ENCODE measurements at regions not wholly inside any gene's neighbourhood (a gene's known extent, or its start where the extent isn't known, plus 50 kb on each side); places are given as distances from the start of the nearest gene placed in this dataset.

DNA sequence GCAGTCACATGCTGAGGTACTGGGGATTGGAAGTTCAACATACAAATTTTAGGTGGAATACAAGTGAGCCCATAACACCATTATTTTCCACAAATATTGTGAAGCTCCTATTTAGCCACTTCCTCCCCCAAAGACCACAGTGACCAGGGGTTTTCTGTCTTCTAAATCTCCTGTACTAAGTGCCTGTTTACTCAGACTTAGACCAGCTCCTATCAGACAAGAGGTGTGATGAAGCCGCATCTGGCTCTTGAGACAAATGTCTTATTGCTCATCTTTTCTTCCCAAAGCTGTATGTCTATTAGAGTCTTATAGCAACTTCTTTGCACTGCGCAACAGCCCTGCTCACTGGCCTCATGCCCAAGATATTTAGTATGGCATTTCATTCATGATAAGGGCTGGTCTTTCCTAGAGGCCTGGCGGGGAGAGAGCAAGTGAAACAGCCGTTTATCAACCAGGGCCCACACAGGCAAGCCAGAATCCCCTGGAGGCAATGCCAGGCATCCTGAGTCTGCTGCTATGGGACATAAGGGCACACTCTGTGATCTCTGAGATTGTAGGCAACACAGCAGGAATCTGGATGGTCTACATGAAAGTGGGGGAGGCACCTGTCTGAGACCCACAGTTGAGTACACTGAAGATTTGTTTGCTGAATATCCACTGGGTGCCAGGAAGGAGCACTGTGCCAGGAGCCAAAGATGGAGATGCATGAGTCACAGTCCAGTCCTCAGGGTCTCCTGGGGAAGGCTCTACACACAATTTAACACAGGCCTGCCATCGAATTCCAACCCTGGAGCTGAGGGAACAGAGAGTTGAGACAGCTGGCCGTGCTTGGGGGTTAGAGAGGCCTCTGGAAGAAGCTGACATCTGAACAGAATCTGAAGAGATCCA, 78.5 kb upstream of the NCAM1 start:
- TF ChIP-seq ATF3 (IDR thresholded peaks at IDR 0.05) (no peak), RXRA (IDR thresholded peaks at IDR 0.05) (no peak)
- Histone ChIP-seq H3K27ac (ENCODE audit: low read depth in 1 of 2, low read length in 2 of 2) (no peak overlapping the region), H3K36me3 (ENCODE audit: control insufficient read depth in 4 of 4, insufficient read depth in 3 of 4, low read depth in 1 of 4, low read length in 3 of 4) (no peaks in the 10 kb centered on the region), H3K9me3 (ENCODE audit: control insufficient read depth in 4 of 4, low read length in 3 of 4) (no peaks in the 10 kb centered on the region), H3K4me1 (ENCODE audit: control insufficient read depth in 4 of 4, insufficient read depth in 4 of 4, low read length in 3 of 4) (no peaks in the 10 kb centered on the region), H3K27me3 (ENCODE audit: control insufficient read depth in 4 of 4, insufficient read depth in 4 of 4, low read length in 3 of 4) (peaks cover 0 to 3% (median 0%) of the 10 kb centered on the region in 4 donors), H3K9ac (ENCODE audit: low read depth in 1 of 2, low read length in 2 of 2) (no peak overlapping the region), H3K4me3 (ENCODE audit: low read depth in 1 of 3, low read length in 3 of 3) (no peak overlapping the region)
- no peak for DNase-seq (ENCODE audit: low spot score)
- WGBS = 68% methylated on average over 6 of the region's 6 CpGs

DNA sequence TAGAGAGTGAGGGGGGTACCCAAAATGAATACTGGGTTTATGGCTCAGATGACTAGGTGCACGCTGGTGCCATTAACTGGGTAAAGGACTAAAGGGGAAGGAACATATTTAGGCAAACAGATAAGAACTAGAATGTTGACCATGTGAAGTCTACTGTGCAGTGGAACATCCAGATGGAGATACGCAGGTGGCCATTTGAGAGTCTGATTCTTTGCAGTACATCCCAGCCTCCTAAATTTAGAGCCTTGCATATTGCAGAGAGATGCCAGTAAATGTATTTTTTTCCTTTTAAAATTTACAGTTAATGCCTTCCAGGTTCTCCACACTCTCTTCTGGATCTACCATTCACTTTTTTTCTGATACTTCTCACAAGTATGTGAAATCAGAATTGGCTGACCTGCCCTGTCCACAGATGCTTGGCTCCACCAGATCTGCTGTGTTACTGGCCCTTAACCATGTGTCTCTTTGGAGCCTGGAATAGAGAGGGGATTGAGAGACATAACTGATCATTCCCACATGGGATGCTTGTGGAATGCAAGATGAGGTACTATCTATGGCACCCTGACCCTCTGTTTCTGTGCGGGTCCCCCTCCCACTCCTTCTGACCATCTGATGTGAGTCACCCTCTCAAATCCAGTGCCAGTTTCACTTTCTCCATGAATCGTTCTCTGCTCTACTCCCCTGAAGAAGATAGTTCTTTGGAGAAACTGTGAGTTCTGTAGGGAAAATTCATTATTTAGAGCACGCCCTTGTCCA, 77.0 kb upstream of the NCAM1 start:
- Histone ChIP-seq H3K9me3 (ENCODE audit: control insufficient read depth in 4 of 4, low read length in 3 of 4) (no peaks in the 10 kb centered on the region), H3K4me3 (ENCODE audit: low read depth in 1 of 3, low read length in 3 of 3) (no peak overlapping the region), H3K27ac (ENCODE audit: low read depth in 1 of 2, low read length in 2 of 2) (no peak overlapping the region), H3K4me1 (ENCODE audit: control insufficient read depth in 4 of 4, insufficient read depth in 4 of 4, low read length in 3 of 4) (no peaks in the 10 kb centered on the region), H3K9ac (ENCODE audit: low read depth in 1 of 2, low read length in 2 of 2) (no peak overlapping the region), H3K36me3 (ENCODE audit: control insufficient read depth in 4 of 4, insufficient read depth in 3 of 4, low read depth in 1 of 4, low read length in 3 of 4) (no peaks in the 10 kb centered on the region), H3K27me3 (ENCODE audit: control insufficient read depth in 4 of 4, insufficient read depth in 4 of 4, low read length in 3 of 4) (peaks cover 0 to 3% (median 0%) of the 10 kb centered on the region in 4 donors)
- TF ChIP-seq ATF3 (IDR thresholded peaks at IDR 0.05) (no peak), RXRA (IDR thresholded peaks at IDR 0.05) (no peak), HNF4G (IDR thresholded peaks at IDR 0.05) (no peak), REST (IDR thresholded peaks at IDR 0.05) (no peak), TAF1 (conservative IDR thresholded peaks at IDR 0.05) (no peak), MAX (IDR thresholded peaks at IDR 0.05) (no peak), FOXA1 (IDR thresholded peaks at IDR 0.05) (no peak), GABPA (IDR thresholded peaks at IDR 0.05 in 1 of 2, conservative IDR thresholded peaks at IDR 0.05 in 1 of 2) (no peak), FOXA2 (IDR thresholded peaks at IDR 0.05) (no peak), CTCF (IDR thresholded peaks at IDR 0.05; ENCODE audit: low read depth, low read length, missing input control) (no peak), JUND (IDR thresholded peaks at IDR 0.05) (no peak), YY1 (IDR thresholded peaks at IDR 0.05) (no peak)
- TF ChIP-seq, protein P1, sequence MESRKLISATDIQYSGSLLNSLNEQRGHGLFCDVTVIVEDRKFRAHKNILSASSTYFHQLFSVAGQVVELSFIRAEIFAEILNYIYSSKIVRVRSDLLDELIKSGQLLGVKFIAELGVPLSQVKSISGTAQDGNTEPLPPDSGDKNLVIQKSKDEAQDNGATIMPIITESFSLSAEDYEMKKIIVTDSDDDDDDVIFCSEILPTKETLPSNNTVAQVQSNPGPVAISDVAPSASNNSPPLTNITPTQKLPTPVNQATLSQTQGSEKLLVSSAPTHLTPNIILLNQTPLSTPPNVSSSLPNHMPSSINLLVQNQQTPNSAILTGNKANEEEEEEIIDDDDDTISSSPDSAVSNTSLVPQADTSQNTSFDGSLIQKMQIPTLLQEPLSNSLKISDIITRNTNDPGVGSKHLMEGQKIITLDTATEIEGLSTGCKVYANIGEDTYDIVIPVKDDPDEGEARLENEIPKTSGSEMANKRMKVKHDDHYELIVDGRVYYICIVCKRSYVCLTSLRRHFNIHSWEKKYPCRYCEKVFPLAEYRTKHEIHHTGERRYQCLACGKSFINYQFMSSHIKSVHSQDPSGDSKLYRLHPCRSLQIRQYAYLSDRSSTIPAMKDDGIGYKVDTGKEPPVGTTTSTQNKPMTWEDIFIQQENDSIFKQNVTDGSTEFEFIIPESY (IDR thresholded peaks at IDR 0.05) = no peak
- 72% methylated on average over 5 of the region's 5 CpGs for WGBS
- no peak for DNase-seq (ENCODE audit: low spot score)

All from liver (tissue), 8 donors.